ENCODE measurements at regions not wholly inside any gene's neighbourhood (a gene's known extent, or its start where the extent isn't known, plus 50 kb on each side); places are given as distances from the start of the nearest gene placed in this dataset.

GRCh38 chr11:105393326-105393725 is 216.5 kb upstream of the GRIA4 start:
- TF ChIP-seq POLR2A (IDR thresholded peaks at IDR 0.05; ENCODE audit: low read depth): no peak
- TF ChIP-seq, protein P1, sequence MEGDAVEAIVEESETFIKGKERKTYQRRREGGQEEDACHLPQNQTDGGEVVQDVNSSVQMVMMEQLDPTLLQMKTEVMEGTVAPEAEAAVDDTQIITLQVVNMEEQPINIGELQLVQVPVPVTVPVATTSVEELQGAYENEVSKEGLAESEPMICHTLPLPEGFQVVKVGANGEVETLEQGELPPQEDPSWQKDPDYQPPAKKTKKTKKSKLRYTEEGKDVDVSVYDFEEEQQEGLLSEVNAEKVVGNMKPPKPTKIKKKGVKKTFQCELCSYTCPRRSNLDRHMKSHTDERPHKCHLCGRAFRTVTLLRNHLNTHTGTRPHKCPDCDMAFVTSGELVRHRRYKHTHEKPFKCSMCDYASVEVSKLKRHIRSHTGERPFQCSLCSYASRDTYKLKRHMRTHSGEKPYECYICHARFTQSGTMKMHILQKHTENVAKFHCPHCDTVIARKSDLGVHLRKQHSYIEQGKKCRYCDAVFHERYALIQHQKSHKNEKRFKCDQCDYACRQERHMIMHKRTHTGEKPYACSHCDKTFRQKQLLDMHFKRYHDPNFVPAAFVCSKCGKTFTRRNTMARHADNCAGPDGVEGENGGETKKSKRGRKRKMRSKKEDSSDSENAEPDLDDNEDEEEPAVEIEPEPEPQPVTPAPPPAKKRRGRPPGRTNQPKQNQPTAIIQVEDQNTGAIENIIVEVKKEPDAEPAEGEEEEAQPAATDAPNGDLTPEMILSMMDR (IDR thresholded peaks at IDR 0.05): no peak
- no peak for TF ChIP-seq POLR2AphosphoS5 (IDR thresholded peaks at IDR 0.05)
- no peak for TF ChIP-seq EP300 (IDR thresholded peaks at IDR 0.05)

All from esophagus muscularis mucosa (tissue), 4 donors.